H1 (cell line): ENCODE measurements at regions not wholly inside any gene's neighbourhood (a gene's known extent, or its start where the extent isn't known, plus 50 kb on each side); places are given as distances from the start of the nearest gene placed in this dataset.

Experiments
- TF ChIP-seq, protein P1 (sequence below): fragments of 300-600 bp; sonication (generic); IDR thresholded peaks from 2 replicates; pipeline ENCODE4 v1.7.1; 2012; ENCODE audit warnings: low read length, moderate library complexity, mild to moderate bottlenecking, inconsistent platforms; ENCODE audit not compliant: insufficient replicate concordance

DNA sequence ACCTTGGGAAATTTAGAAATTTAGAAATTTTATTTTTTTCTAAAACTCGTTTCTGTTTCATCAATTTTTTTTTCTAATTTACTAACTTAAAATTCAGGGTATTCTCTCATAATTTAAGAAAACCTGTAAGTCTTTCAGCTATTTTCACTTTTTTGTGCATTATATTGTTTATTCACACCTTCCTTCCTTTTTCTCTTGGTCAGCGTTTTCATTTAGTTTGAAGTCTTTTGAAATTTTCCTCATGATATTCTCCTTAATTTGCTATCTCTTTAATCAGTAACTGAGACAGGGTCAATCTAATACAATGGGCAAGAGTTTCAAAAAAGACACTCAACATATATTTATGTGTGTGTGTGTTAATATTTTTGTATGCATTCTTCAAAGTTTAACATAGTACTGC is 50.5 kb upstream of the MSTN start (continued):
- TF ChIP-seq, protein P1, sequence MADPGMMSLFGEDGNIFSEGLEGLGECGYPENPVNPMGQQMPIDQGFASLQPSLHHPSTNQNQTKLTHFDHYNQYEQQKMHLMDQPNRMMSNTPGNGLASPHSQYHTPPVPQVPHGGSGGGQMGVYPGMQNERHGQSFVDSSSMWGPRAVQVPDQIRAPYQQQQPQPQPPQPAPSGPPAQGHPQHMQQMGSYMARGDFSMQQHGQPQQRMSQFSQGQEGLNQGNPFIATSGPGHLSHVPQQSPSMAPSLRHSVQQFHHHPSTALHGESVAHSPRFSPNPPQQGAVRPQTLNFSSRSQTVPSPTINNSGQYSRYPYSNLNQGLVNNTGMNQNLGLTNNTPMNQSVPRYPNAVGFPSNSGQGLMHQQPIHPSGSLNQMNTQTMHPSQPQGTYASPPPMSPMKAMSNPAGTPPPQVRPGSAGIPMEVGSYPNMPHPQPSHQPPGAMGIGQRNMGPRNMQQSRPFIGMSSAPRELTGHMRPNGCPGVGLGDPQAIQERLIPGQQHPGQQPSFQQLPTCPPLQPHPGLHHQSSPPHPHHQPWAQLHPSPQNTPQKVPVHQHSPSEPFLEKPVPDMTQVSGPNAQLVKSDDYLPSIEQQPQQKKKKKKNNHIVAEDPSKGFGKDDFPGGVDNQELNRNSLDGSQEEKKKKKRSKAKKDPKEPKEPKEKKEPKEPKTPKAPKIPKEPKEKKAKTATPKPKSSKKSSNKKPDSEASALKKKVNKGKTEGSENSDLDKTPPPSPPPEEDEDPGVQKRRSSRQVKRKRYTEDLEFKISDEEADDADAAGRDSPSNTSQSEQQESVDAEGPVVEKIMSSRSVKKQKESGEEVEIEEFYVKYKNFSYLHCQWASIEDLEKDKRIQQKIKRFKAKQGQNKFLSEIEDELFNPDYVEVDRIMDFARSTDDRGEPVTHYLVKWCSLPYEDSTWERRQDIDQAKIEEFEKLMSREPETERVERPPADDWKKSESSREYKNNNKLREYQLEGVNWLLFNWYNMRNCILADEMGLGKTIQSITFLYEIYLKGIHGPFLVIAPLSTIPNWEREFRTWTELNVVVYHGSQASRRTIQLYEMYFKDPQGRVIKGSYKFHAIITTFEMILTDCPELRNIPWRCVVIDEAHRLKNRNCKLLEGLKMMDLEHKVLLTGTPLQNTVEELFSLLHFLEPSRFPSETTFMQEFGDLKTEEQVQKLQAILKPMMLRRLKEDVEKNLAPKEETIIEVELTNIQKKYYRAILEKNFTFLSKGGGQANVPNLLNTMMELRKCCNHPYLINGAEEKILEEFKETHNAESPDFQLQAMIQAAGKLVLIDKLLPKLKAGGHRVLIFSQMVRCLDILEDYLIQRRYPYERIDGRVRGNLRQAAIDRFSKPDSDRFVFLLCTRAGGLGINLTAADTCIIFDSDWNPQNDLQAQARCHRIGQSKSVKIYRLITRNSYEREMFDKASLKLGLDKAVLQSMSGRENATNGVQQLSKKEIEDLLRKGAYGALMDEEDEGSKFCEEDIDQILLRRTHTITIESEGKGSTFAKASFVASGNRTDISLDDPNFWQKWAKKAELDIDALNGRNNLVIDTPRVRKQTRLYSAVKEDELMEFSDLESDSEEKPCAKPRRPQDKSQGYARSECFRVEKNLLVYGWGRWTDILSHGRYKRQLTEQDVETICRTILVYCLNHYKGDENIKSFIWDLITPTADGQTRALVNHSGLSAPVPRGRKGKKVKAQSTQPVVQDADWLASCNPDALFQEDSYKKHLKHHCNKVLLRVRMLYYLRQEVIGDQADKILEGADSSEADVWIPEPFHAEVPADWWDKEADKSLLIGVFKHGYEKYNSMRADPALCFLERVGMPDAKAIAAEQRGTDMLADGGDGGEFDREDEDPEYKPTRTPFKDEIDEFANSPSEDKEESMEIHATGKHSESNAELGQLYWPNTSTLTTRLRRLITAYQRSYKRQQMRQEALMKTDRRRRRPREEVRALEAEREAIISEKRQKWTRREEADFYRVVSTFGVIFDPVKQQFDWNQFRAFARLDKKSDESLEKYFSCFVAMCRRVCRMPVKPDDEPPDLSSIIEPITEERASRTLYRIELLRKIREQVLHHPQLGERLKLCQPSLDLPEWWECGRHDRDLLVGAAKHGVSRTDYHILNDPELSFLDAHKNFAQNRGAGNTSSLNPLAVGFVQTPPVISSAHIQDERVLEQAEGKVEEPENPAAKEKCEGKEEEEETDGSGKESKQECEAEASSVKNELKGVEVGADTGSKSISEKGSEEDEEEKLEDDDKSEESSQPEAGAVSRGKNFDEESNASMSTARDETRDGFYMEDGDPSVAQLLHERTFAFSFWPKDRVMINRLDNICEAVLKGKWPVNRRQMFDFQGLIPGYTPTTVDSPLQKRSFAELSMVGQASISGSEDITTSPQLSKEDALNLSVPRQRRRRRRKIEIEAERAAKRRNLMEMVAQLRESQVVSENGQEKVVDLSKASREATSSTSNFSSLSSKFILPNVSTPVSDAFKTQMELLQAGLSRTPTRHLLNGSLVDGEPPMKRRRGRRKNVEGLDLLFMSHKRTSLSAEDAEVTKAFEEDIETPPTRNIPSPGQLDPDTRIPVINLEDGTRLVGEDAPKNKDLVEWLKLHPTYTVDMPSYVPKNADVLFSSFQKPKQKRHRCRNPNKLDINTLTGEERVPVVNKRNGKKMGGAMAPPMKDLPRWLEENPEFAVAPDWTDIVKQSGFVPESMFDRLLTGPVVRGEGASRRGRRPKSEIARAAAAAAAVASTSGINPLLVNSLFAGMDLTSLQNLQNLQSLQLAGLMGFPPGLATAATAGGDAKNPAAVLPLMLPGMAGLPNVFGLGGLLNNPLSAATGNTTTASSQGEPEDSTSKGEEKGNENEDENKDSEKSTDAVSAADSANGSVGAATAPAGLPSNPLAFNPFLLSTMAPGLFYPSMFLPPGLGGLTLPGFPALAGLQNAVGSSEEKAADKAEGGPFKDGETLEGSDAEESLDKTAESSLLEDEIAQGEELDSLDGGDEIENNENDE, result no peak
